MCF 10A (cell line): ENCODE measurements at regions not wholly inside any gene's neighbourhood (a gene's known extent, or its start where the extent isn't known, plus 50 kb on each side); places are given as distances from the start of the nearest gene placed in this dataset.

ENCODE experiments used
- BruUV-seq: library from RNA; stranded (reverse); fragments of 400-500 nt; replicated peaks from 2 replicates; lab custom pipeline; 2021; lab: Mats Ljungman, UMichigan
- CTCF ChIA-PET: fragments of 300-600 bp; sonication (Branson Sonifier 250); formaldehyde crosslinking; extraction: SDS; loops from one replicate; lab custom pipeline; 2021; ENCODE audit warnings: antibody characterized with exemption, inconsistent platforms; lab: Yijun Ruan, JAX
- POLR2A ChIA-PET: fragments of 300-600, 350-650 bp; sonication (Branson Sonifier 250); formaldehyde crosslinking; extraction: SDS; loops from one replicate; lab custom pipeline; 2020; ENCODE audit warnings: antibody characterized with exemption, inconsistent platforms; lab: Yijun Ruan, JAX
- DNase-seq: peaks from one replicate; pipeline ENCODE4 v3.0.0-alpha.2; 2018; ENCODE audit not compliant: unreplicated experiment
- H3K27ac Mint-ChIP-seq: one replicate; pipeline ENCODE4 v1.8.0; 2022; ENCODE audit warnings: mild to moderate bottlenecking, low read depth, mixed read lengths; ENCODE audit not compliant: unreplicated experiment
- H3K27me3 Mint-ChIP-seq: one replicate; pipeline ENCODE4 v1.8.0; 2022; ENCODE audit warnings: mixed read lengths; ENCODE audit not compliant: insufficient read depth, unreplicated experiment
- H3K36me3 Mint-ChIP-seq: one replicate; pipeline ENCODE4 v1.8.0; 2022; ENCODE audit warnings: mild to moderate bottlenecking, moderate library complexity, mixed read lengths; ENCODE audit not compliant: insufficient read depth, unreplicated experiment
- H3K4me1 Mint-ChIP-seq: one replicate; pipeline ENCODE4 v1.8.0; 2022; ENCODE audit warnings: mixed read lengths; ENCODE audit not compliant: insufficient read depth, unreplicated experiment
- H3K4me3 Mint-ChIP-seq: one replicate; pipeline ENCODE4 v1.8.0; 2022; ENCODE audit warnings: mild to moderate bottlenecking, moderate library complexity, mixed read lengths; ENCODE audit not compliant: unreplicated experiment
- H3K9me3 Mint-ChIP-seq: one replicate; pipeline ENCODE4 v1.8.0; 2022; ENCODE audit warnings: mixed read lengths; ENCODE audit not compliant: unreplicated experiment
- CTCF ChIP-seq: fragments of 200-600 bp; IDR thresholded peaks from one replicate; pipeline ENCODE4 v1.8.0; 2022; ENCODE audit warnings: antibody characterized with exemption, mild to moderate bottlenecking; ENCODE audit not compliant: unreplicated experiment
- intact Hi-C: fragments of 100-400 bp; cut with micrococcal nuclease; formaldehyde crosslinking; loops from 2 replicates; pipeline ENCODE4 v1.14.1; 2022

- Mint-ChIP-seq H3K27ac (no peak overlapping the region), H3K36me3 (no peaks in the 10 kb centered on the region), H3K9me3 (peaks cover 21% of the 10 kb centered on the region), H3K27me3 (peaks cover 14% of the 10 kb centered on the region), H3K4me1 (no peaks in the 10 kb centered on the region), H3K4me3 (no peak overlapping the region)
- no TSS peak for BruUV-seq
- intact Hi-C loops, result no loop called here
- no peak for TF ChIP-seq CTCF
- ChIA-PET CTCF (interaction anchor here (0.5 to 0.7 kb wide), 4 partner anchors 23 to 734 kb away, joined by 3 to 4 read pairs (median 3); no protein-coding TSS in a partner anchor), POLR2A (interaction anchor here (1.0 kb wide), 1 partner anchor 264 kb away, joined by 3 read pairs; the partner anchor contains the start of gene TXNDC11)
- no peak for DNase-seq
Measured at GRCh38 chr16:11478431-11479119, 108.1 kb downstream of the LITAF start.

- Mint-ChIP-seq H3K4me3 (no peak overlapping the region), H3K4me1 (no peaks in the 10 kb centered on the region), H3K9me3 (peaks cover 21% of the 10 kb centered on the region), H3K27ac (no peak overlapping the region), H3K36me3 (no peaks in the 10 kb centered on the region), H3K27me3 (peaks cover 14% of the 10 kb centered on the region)
- no peak for TF ChIP-seq CTCF
- POLR2A ChIA-PET, result no interaction called here
- intact Hi-C loops, result no loop called here
- CTCF ChIA-PET, result interaction anchor here (0.6 to 1.2 kb wide), 4 partner anchors 16 to 693 kb away, joined by 3 to 4 read pairs (median 3); no protein-coding TSS in a partner anchor
- no peak for DNase-seq
- no TSS peak for BruUV-seq
Measured at GRCh38 chr16:11479916-11480315, 106.8 kb downstream of the LITAF start.

- ChIA-PET CTCF (interaction anchor here (0.7 to 1.2 kb wide), 2 partner anchors 51 to 56 kb away, joined by 3 read pairs; no protein-coding TSS in a partner anchor), POLR2A (no interaction called here)
- intact Hi-C loops, result no loop called here
- DNase-seq, result no peak
- H3K27me3 Mint-ChIP-seq, result peaks cover 14% of the 10 kb centered on the region
- H3K36me3 Mint-ChIP-seq, result no peaks in the 10 kb centered on the region
- H3K4me1 Mint-ChIP-seq, result no peaks in the 10 kb centered on the region
- BruUV-seq, result no TSS peak
- no peak for TF ChIP-seq CTCF
- H3K9me3 Mint-ChIP-seq, result peaks cover 27% of the 10 kb centered on the region
- H3K4me3 Mint-ChIP-seq, result no peak overlapping the region
- no peak overlapping the region for H3K27ac Mint-ChIP-seq
Measured at GRCh38 chr16:11480634-11481033, 106.1 kb downstream of the LITAF start.

- intact Hi-C loops, result no loop called here
- no peak overlapping the region for H3K27ac Mint-ChIP-seq
- TF ChIP-seq CTCF, result no peak
- ChIA-PET CTCF (interaction anchor here (0.6 kb wide), 1 partner anchor 302 kb away, joined by 4 read pairs; no protein-coding TSS in a partner anchor), POLR2A (interaction anchor here (0.7 to 1.0 kb wide), 2 partner anchors 10 to 22 kb away, joined by 3 to 6 read pairs; no protein-coding TSS in a partner anchor)
- H3K9me3 Mint-ChIP-seq, result peaks cover 35% of the 10 kb centered on the region
- H3K4me3 Mint-ChIP-seq, result no peak overlapping the region
- no peaks in the 10 kb centered on the region for H3K4me1 Mint-ChIP-seq
- DNase-seq, result no peak
- H3K27me3 Mint-ChIP-seq, result peaks cover 14% of the 10 kb centered on the region
- no TSS peak for BruUV-seq
- H3K36me3 Mint-ChIP-seq, result no peaks in the 10 kb centered on the region
Measured at GRCh38 chr16:11481987-11482386, 104.7 kb downstream of the LITAF start.
